HCT116 (cell line): ENCODE measurements at regions not wholly inside any gene's neighbourhood (a gene's known extent, or its start where the extent isn't known, plus 50 kb on each side); places are given as distances from the start of the nearest gene placed in this dataset.

ENCODE experiments used
- ATAC-seq: fragments of 200-7000 bp; cut with Tn5 transposase; 2 replicates; pipeline ENCODE4 v1.9.1; 2020; ENCODE audit warnings: mild to moderate bottlenecking, moderate library complexity
- BruUV-seq: library from RNA; stranded (reverse); fragments of 400-500 nt; replicated peaks from 2 replicates; lab custom pipeline; 2021; lab: Mats Ljungman, UMichigan
- CTCF ChIA-PET: fragments of 300-600 bp; sonication (Branson Sonifier 250); formaldehyde crosslinking; loops from one replicate; lab custom pipeline; 2021; ENCODE audit warnings: antibody characterized with exemption; lab: Charles Lee
- POLR2A ChIA-PET: fragments of 300-600, 350-600 bp; sonication (Branson Sonifier 250); formaldehyde crosslinking; loops from one replicate; lab custom pipeline; 2021; ENCODE audit warnings: antibody characterized with exemption; lab: Charles Lee
- RAD21 ChIA-PET, 2 experiments: fragments of 300-600 bp; sonication (Branson Sonifier 250); formaldehyde crosslinking; loops; one replicate each; lab custom pipeline; 2023; ENCODE audit warnings: low total read pairs in 2 of 2; ENCODE audit not compliant: uncharacterized antibody in 2 of 2, unreplicated experiment in 2 of 2, low non-redundant PET in 1 of 2; lab: Charles Lee
- DNase-seq: peaks from one replicate; pipeline ENCODE4 v3.0.0-alpha.2; 2010; ENCODE audit warnings: low read depth, low spot score
- H2AFZ ChIP-seq: fragments of 200-600 bp; shearing (Covaris generic), sonication (generic); 2 replicates; pipeline ENCODE4 v1.6.1; 2017; ENCODE audit warnings: low read depth, mixed run types, mixed read lengths, antibody characterized with exemption, low read length; ENCODE audit not compliant: poor library complexity, severe bottlenecking
- H3K27ac ChIP-seq: 2 replicates; pipeline ENCODE4 v1.5.1; 2012; ENCODE audit warnings: low read depth, low read length
- H3K27me3 ChIP-seq: fragments of 200-600 bp; sonication (generic); 2 replicates; pipeline ENCODE4 v1.6.1; 2016; ENCODE audit warnings: mixed run types, low read length, mixed read lengths; ENCODE audit not compliant: insufficient read depth
- H3K36me3 ChIP-seq, 2 experiments: fragments of 200-500 bp in 1 of 2; fragments of 200-600 bp in 1 of 2; sonication (Bioruptor generic) in 1 of 2; sonication (generic) in 1 of 2; 2 replicates each; pipeline versions ENCODE4 v1.5.1 to v1.6.1; 2014 to 2016; ENCODE audit warnings: low read length in 2 of 2, inconsistent platforms in 1 of 2, mixed read lengths in 1 of 2, mixed run types in 1 of 2; ENCODE audit not compliant: insufficient read depth in 2 of 2, control insufficient read depth in 1 of 2
- H3K4me1 ChIP-seq, 2 experiments: fragments of 200-600 bp in 1 of 2; sonication (generic) in 1 of 2; 2 replicates each; pipeline versions ENCODE4 v1.5.1 to v1.6.1; 2012 to 2017; ENCODE audit warnings: low read length in 2 of 2, inconsistent platforms in 1 of 2, mild to moderate bottlenecking in 1 of 2, mixed read lengths in 1 of 2, mixed run types in 1 of 2, moderate library complexity in 1 of 2; ENCODE audit not compliant: insufficient read depth in 2 of 2, control insufficient read depth in 1 of 2
- H3K4me2 ChIP-seq: fragments of 200-600 bp; sonication (generic); 2 replicates; pipeline ENCODE4 v1.6.1; 2017; ENCODE audit warnings: mixed run types, low read length, mixed read lengths
- H3K4me3 ChIP-seq, 2 experiments: fragments of 200-600 bp in 1 of 2; sonication (generic) in 1 of 2; replicated peaks in 1 of 2; 2 replicates each; pipeline ENCODE4 v1.5.1; 2011 to 2016; ENCODE audit warnings: low read length in 2 of 2, control low read depth in 1 of 2, low read depth in 1 of 2, mild to moderate bottlenecking in 1 of 2, mixed read lengths in 1 of 2, mixed run types in 1 of 2
- H3K79me2 ChIP-seq: fragments of 200-600 bp; sonication (generic); 2 replicates; pipeline ENCODE4 v1.6.1; 2017; ENCODE audit warnings: mild to moderate bottlenecking, mixed run types, low read length, moderate library complexity, mixed read lengths; ENCODE audit not compliant: insufficient read depth
- H3K9ac ChIP-seq: fragments of 200-600 bp; sonication (generic); 2 replicates; pipeline ENCODE4 v1.6.1; 2016; ENCODE audit warnings: low read length, mixed read lengths
- H3K9me2 ChIP-seq: fragments of 200-600 bp; sonication (generic), shearing (Covaris generic); 2 replicates; pipeline ENCODE4 v1.6.1; 2017; ENCODE audit warnings: mixed run types, mild to moderate bottlenecking, moderate library complexity; ENCODE audit not compliant: insufficient read depth
- H3K9me3 ChIP-seq, 2 experiments: fragments of 200-500 bp in 1 of 2; fragments of 200-600 bp in 1 of 2; sonication (Bioruptor generic) in 1 of 2; sonication (generic) in 1 of 2; 2 replicates each; pipeline ENCODE4 v1.6.1; 2014 to 2017; ENCODE audit warnings: low read length in 2 of 2, mixed read lengths in 2 of 2, inconsistent platforms in 1 of 2, low read depth in 1 of 2, mild to moderate bottlenecking in 1 of 2, mixed run types in 1 of 2, moderate library complexity in 1 of 2; ENCODE audit not compliant: control insufficient read depth in 1 of 2, insufficient read depth in 1 of 2
- H4K20me1 ChIP-seq: fragments of 200-600 bp; sonication (generic), shearing (Covaris generic); 2 replicates; pipeline ENCODE4 v1.6.1; 2017; ENCODE audit warnings: mixed run types, mild to moderate bottlenecking, moderate library complexity; ENCODE audit not compliant: insufficient read depth
- CBX3 ChIP-seq: IDR thresholded peaks from 2 replicates; pipeline ENCODE4 v1.6.1; 2012; ENCODE audit warnings: low read depth
- FOSL1 ChIP-seq: IDR thresholded peaks from 2 replicates; pipeline ENCODE4 v1.6.1; 2012; ENCODE audit warnings: low read depth
- JUND ChIP-seq: IDR thresholded peaks from 2 replicates; pipeline ENCODE4 v1.6.1; 2012
- POLR2A ChIP-seq: IDR thresholded peaks from 2 replicates; pipeline ENCODE4 v1.7.0; 2011; ENCODE audit warnings: borderline replicate concordance; ENCODE audit not compliant: insufficient read depth, insufficient read length; ENCODE audit errors: extremely low read depth
- POLR2AphosphoS5 ChIP-seq: IDR thresholded peaks from 2 replicates; pipeline ENCODE4 v1.6.1; 2011; ENCODE audit warnings: mild to moderate bottlenecking, low read depth, low read length, moderate library complexity
- RAD21 ChIP-seq: IDR thresholded peaks from 2 replicates; pipeline ENCODE4 v1.6.1; 2012; ENCODE audit warnings: low read depth, mild to moderate bottlenecking
- SIN3A ChIP-seq: IDR thresholded peaks from 2 replicates; pipeline ENCODE4 v1.6.1; 2012; ENCODE audit warnings: low read depth
- SP1 ChIP-seq: IDR thresholded peaks from 2 replicates; pipeline ENCODE4 v1.6.1; 2012; ENCODE audit warnings: low read depth
- SRF ChIP-seq: IDR thresholded peaks from 2 replicates; pipeline ENCODE4 v1.6.1; 2012; ENCODE audit warnings: low read depth
- YY1 ChIP-seq: IDR thresholded peaks from 2 replicates; pipeline ENCODE4 v1.6.1; 2011; ENCODE audit warnings: low read length, low read depth, moderate library complexity, mild to moderate bottlenecking; ENCODE audit not compliant: insufficient replicate concordance; ENCODE audit errors: extremely low read depth
- ZFX ChIP-seq: fragments of 450-650 bp; IDR thresholded peaks from 2 replicates; pipeline ENCODE4 v1.6.1; 2017
- ZNF274 ChIP-seq: fragments of 200-500 bp; sonication (Bioruptor generic); IDR thresholded peaks from 2 replicates; pipeline ENCODE4 v1.6.1; 2014; ENCODE audit warnings: mild to moderate bottlenecking, low read depth, low read length, inconsistent platforms
- intact Hi-C: fragments of 100-400 bp; cut with micrococcal nuclease; formaldehyde crosslinking; loops from 2 replicates; pipeline ENCODE4 v1.10.0; 2022
- TF ChIP-seq, protein P1 (sequence below): IDR thresholded peaks from 2 replicates; pipeline ENCODE4 v1.6.1; 2012
- TF ChIP-seq, protein P2 (sequence below): IDR thresholded peaks from 2 replicates; pipeline ENCODE4 v1.6.1; 2012

DNA sequence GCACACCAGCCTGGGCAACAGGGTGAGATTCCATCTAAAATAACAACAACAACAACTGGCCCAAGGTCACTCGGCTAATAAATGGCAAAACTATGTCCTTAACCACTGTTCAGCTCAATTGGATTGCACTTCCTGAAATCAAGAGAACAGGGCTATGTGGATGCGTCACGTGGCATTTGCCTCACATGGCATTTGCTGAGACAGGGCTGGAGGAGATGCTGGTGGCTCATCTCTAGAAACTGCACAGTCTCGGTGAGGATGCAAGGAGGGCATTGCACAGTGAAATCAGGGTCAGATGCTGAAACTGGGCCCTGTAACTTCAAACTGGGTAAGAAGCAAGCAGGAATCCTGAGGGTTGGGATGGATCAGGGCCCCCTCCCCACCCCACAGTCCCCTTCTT lies 171.9 kb downstream of the BUD13 start:
- H3K9me2 ChIP-seq, result no peaks in the 10 kb centered on the region
- H3K27ac ChIP-seq, result no peak overlapping the region
- H3K36me3 ChIP-seq, result no peaks in the 10 kb centered on the region
- TF ChIP-seq, protein P1, sequence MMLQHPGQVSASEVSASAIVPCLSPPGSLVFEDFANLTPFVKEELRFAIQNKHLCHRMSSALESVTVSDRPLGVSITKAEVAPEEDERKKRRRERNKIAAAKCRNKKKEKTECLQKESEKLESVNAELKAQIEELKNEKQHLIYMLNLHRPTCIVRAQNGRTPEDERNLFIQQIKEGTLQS, result no peak
- TF ChIP-seq CBX3, result no peak
- TF ChIP-seq, protein P2, sequence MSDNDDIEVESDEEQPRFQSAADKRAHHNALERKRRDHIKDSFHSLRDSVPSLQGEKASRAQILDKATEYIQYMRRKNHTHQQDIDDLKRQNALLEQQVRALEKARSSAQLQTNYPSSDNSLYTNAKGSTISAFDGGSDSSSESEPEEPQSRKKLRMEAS, result no peak
- TF ChIP-seq JUND, result no peak
- TF ChIP-seq SP1, result no peak
- TF ChIP-seq POLR2AphosphoS5, result no peak
- no peak for TF ChIP-seq SIN3A
- no peak for TF ChIP-seq SRF
- TF ChIP-seq POLR2A, result no peak
- no peak for TF ChIP-seq YY1
- TF ChIP-seq ZNF274, result no peak
- no peaks in the 10 kb centered on the region for H4K20me1 ChIP-seq
- DNase-seq, result no peak
- H3K9me3 ChIP-seq, result no peaks in the 10 kb centered on the region
- RAD21 ChIA-PET, result no interaction called here
- H3K79me2 ChIP-seq, result no peaks in the 10 kb centered on the region
- H3K4me3 ChIP-seq, result no peak overlapping the region
- H2AFZ ChIP-seq, result no peak overlapping the region
- CTCF ChIA-PET, result no interaction called here
- no peak overlapping the region for H3K9ac ChIP-seq
- intact Hi-C loops, result no loop called here
- H3K4me1 ChIP-seq, result peaks cover 0 to 5% of the 10 kb centered on the region in 2 experiments; a peak in 1 of 4 replicates
- no TSS peak for BruUV-seq
- POLR2A ChIA-PET, result no interaction called here
- no peak overlapping the region for H3K4me2 ChIP-seq
- H3K27me3 ChIP-seq, result peaks cover 30% of the 10 kb centered on the region
- ATAC-seq, result no peak

DNA sequence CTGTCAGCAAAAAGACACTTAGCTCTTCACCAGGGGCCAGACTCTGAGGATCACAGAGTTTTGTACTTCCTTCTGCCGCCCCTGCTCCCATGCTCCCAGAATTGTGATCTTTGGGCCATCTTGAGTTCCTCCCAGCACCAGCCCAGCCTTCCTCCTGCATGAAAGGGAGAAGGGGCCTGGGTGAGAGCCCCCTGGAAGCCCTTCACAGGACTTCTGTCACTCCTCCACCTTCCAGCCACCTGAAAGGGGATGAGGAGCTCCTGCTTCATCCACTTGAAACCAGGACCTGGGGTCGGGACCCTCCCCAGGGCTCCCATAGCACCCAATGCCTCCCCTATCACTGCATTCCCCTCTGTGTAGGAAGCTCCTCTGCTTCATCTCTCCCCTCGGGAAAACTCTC lies 174.2 kb downstream of the BUD13 start:
- no peaks in the 10 kb centered on the region for H4K20me1 ChIP-seq
- ChIA-PET RAD21 (no interaction called here), POLR2A (no interaction called here), CTCF (no interaction called here)
- no peak overlapping the region for H3K9ac ChIP-seq
- no peaks in the 10 kb centered on the region for H3K9me2 ChIP-seq
- intact Hi-C loops, result no loop called here
- DNase-seq (no peak), ATAC-seq (no peak)
- TF ChIP-seq FOSL1, result no peak
- no peak for TF ChIP-seq YY1
- no peak for TF ChIP-seq ZFX
- TF ChIP-seq RAD21, result no peak
- H3K4me3 ChIP-seq, result no peak overlapping the region
- no peaks in the 10 kb centered on the region for H3K36me3 ChIP-seq
- H3K79me2 ChIP-seq, result no peaks in the 10 kb centered on the region
- no peak overlapping the region for H3K27ac ChIP-seq
- no peak overlapping the region for H3K4me2 ChIP-seq
- peaks cover 52% of the 10 kb centered on the region for H3K27me3 ChIP-seq
- no peaks in the 10 kb centered on the region for H3K9me3 ChIP-seq
- no peak overlapping the region for H2AFZ ChIP-seq
- BruUV-seq, result no TSS peak
- H3K4me1 ChIP-seq, result peaks cover 0 to 5% of the 10 kb centered on the region in 2 experiments; a peak in 1 of 4 replicates
